22Rv1 (cell line): ENCODE measurements at regions not wholly inside any gene's neighbourhood (a gene's known extent, or its start where the extent isn't known, plus 50 kb on each side); places are given as distances from the start of the nearest gene placed in this dataset.
A peak's percentile ranks its signal among the peaks of the same experiment; 100 is the strongest.

Source experiments
- CTCF ChIP-seq: fragments of 450-650 bp; IDR thresholded peaks from 2 replicates; pipeline ENCODE4 v1.5.1; 2017; ENCODE audit warnings: mild to moderate bottlenecking
- ZFX ChIP-seq: fragments of 450-650 bp; IDR thresholded peaks from 2 replicates; pipeline ENCODE4 v1.6.1; 2017; ENCODE audit warnings: antibody characterized with exemption, borderline replicate concordance

DNA sequence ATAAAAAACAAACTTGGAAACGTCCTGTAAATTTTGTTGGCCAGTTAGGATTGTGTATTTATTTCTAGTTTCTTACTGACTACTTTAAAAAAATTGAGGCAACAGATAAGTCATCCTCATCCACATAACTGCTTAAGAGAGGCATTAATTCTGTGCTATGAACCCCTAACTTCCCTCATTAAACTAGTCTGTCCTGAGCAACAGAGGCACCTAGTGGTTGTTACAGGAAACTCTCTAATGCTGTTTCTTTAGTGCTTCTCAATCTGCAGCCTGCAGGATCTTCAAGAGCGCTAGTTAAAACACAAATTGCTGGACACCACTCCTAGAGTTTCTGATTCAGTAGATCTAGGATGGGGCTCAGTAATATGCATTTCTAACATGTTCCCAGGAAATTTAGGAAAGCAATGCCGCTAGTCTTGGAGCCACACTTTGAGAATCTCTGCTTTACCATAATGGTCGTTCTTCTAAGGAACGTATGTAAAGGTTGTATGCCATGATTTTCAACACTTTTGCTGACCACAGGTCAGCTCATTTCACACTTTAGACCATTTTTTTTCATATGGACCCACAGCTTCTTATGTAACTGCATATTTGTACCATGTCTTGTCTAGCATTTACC, 410.1 kb upstream of the SMARCA2 start:
- TF ChIP-seq CTCF: peak; percentile 75
- no peak for TF ChIP-seq ZFX
